ENCODE measurements at regions not wholly inside any gene's neighbourhood (a gene's known extent, or its start where the extent isn't known, plus 50 kb on each side); places are given as distances from the start of the nearest gene placed in this dataset.

DNA sequence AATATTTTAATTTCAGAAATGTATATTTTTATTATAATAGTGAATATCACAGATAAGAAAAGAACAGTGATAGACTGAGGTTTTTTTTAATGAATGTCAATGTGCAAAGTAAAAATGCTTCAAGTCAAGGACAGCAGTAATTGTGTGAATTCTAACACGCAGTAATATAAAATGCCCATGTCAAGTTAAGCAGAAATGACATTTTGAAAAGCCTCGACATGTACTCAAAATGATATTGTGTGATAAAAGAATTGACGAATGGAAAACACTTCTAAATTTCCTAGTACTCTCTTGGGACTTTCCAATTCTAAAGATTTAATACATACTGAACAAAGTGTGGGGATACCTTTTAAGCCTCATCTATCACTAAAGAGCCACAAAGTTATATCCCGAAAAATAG, 172.6 kb downstream of the SLITRK6 start:
- TF ChIP-seq, protein P1, sequence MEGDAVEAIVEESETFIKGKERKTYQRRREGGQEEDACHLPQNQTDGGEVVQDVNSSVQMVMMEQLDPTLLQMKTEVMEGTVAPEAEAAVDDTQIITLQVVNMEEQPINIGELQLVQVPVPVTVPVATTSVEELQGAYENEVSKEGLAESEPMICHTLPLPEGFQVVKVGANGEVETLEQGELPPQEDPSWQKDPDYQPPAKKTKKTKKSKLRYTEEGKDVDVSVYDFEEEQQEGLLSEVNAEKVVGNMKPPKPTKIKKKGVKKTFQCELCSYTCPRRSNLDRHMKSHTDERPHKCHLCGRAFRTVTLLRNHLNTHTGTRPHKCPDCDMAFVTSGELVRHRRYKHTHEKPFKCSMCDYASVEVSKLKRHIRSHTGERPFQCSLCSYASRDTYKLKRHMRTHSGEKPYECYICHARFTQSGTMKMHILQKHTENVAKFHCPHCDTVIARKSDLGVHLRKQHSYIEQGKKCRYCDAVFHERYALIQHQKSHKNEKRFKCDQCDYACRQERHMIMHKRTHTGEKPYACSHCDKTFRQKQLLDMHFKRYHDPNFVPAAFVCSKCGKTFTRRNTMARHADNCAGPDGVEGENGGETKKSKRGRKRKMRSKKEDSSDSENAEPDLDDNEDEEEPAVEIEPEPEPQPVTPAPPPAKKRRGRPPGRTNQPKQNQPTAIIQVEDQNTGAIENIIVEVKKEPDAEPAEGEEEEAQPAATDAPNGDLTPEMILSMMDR (IDR thresholded peaks at IDR 0.05), result no peak
- TF ChIP-seq POLR2A (IDR thresholded peaks at IDR 0.05), result no peak
